ENCODE measurements at regions not wholly inside any gene's neighbourhood (a gene's known extent, or its start where the extent isn't known, plus 50 kb on each side); places are given as distances from the start of the nearest gene placed in this dataset.

GRCh38 chr4:20137176-20137575, 114.5 kb upstream of the SLIT2 start:
- Mint-ChIP-seq H3K36me3 (ENCODE audit: low read depth) (no peaks in the 10 kb centered on the region), H3K9me3 (no peaks in the 10 kb centered on the region), H3K27ac (ENCODE audit: unreplicated experiment) (no peak overlapping the region), H3K27me3 (ENCODE audit: low read depth) (peaks cover 5% of the 10 kb centered on the region), H3K4me1 (no peaks in the 10 kb centered on the region), H3K4me3 (no peak overlapping the region)
- no peak for DNase-seq (ENCODE audit: low read depth, low spot score)
- TF ChIP-seq CTCF (conservative IDR thresholded peaks at IDR 0.05), result no peak

- Mint-ChIP-seq H3K27me3 (ENCODE audit: low read depth) (no peaks in the 10 kb centered on the region), H3K4me3 (no peak overlapping the region), H3K27ac (ENCODE audit: unreplicated experiment) (no peak overlapping the region), H3K4me1 (no peaks in the 10 kb centered on the region), H3K36me3 (ENCODE audit: low read depth) (no peaks in the 10 kb centered on the region), H3K9me3 (no peaks in the 10 kb centered on the region)
- no peak for DNase-seq (ENCODE audit: low read depth, low spot score)
- no peak for TF ChIP-seq CTCF (conservative IDR thresholded peaks at IDR 0.05)
Measured at GRCh38 chr4:20127626-20128025, 124.1 kb upstream of the SLIT2 start.

- H3K27ac Mint-ChIP-seq (ENCODE audit: unreplicated experiment), result no peak overlapping the region
- no peak for TF ChIP-seq CTCF (conservative IDR thresholded peaks at IDR 0.05)
- no peaks in the 10 kb centered on the region for H3K36me3 Mint-ChIP-seq (ENCODE audit: low read depth)
- DNase-seq (ENCODE audit: low read depth, low spot score), result no peak
- H3K4me3 Mint-ChIP-seq, result no peak overlapping the region
- H3K9me3 Mint-ChIP-seq, result no peaks in the 10 kb centered on the region
- H3K4me1 Mint-ChIP-seq, result no peaks in the 10 kb centered on the region
- no peaks in the 10 kb centered on the region for H3K27me3 Mint-ChIP-seq (ENCODE audit: low read depth)
Measured at GRCh38 chr4:20126906-20127305, 124.8 kb upstream of the SLIT2 start.

GRCh38 chr4:20124317-20125026, 127.2 kb upstream of the SLIT2 start:
- DNase-seq (ENCODE audit: low read depth, low spot score), result no peak
- no peak for TF ChIP-seq CTCF (conservative IDR thresholded peaks at IDR 0.05)
- Mint-ChIP-seq H3K4me3 (no peak overlapping the region), H3K36me3 (ENCODE audit: low read depth) (no peaks in the 10 kb centered on the region), H3K27me3 (ENCODE audit: low read depth) (no peaks in the 10 kb centered on the region), H3K4me1 (no peaks in the 10 kb centered on the region), H3K27ac (ENCODE audit: unreplicated experiment) (no peak overlapping the region), H3K9me3 (no peaks in the 10 kb centered on the region)

- Mint-ChIP-seq H3K9me3 (no peaks in the 10 kb centered on the region), H3K27me3 (ENCODE audit: low read depth) (no peaks in the 10 kb centered on the region), H3K4me3 (no peak overlapping the region), H3K36me3 (ENCODE audit: low read depth) (no peaks in the 10 kb centered on the region), H3K4me1 (no peaks in the 10 kb centered on the region), H3K27ac (ENCODE audit: unreplicated experiment) (no peak overlapping the region)
- TF ChIP-seq CTCF (conservative IDR thresholded peaks at IDR 0.05), result no peak
- DNase-seq (ENCODE audit: low read depth, low spot score), result no peak
Measured at GRCh38 chr4:20122198-20122988, 129.3 kb upstream of the SLIT2 start.
